HepG2 (cell line): ENCODE measurements at regions not wholly inside any gene's neighbourhood (a gene's known extent, or its start where the extent isn't known, plus 50 kb on each side); places are given as distances from the start of the nearest gene placed in this dataset.
A peak's percentile ranks its signal among the peaks of the same experiment; 100 is the strongest.

ENCODE experiments used
- CEBPB ChIP-seq: IDR thresholded peaks from 2 replicates; pipeline ENCODE4 v1.6.1; 2011; ENCODE audit warnings: low read depth, low read length, improper control_type of control experiment, borderline replicate concordance
- HOXA3 ChIP-seq: sonication (generic); formaldehyde crosslinking; IDR thresholded peaks from 2 replicates; pipeline ENCODE4 v1.5.0; 2020; ENCODE audit warnings: missing genetic modification reagents
- IRF2 ChIP-seq: IDR thresholded peaks from 2 replicates; pipeline ENCODE4 v1.6.1; 2018; ENCODE audit warnings: missing genetic modification reagents, missing compliant biosample characterization
- ISX ChIP-seq: sonication (generic); formaldehyde crosslinking; conservative IDR thresholded peaks from 2 replicates; pipeline ENCODE4 v1.5.0; 2020; ENCODE audit warnings: missing genetic modification reagents
- MIXL1 ChIP-seq: IDR thresholded peaks from 2 replicates; pipeline ENCODE4 v1.6.1; 2016
- MTF2 ChIP-seq: sonication (generic); formaldehyde crosslinking; IDR thresholded peaks from 2 replicates; pipeline ENCODE4 v1.5.0; 2020; ENCODE audit warnings: missing genetic modification reagents, borderline replicate concordance
- NCOA5 ChIP-seq: sonication (generic); formaldehyde crosslinking; IDR thresholded peaks from 2 replicates; pipeline ENCODE4 v1.4.0; 2020; ENCODE audit warnings: missing genetic modification reagents
- PAF1 ChIP-seq: IDR thresholded peaks from 2 replicates; pipeline ENCODE4 v1.6.1; 2016; ENCODE audit warnings: missing genetic modification reagents, missing compliant biosample characterization
- RARA ChIP-seq: IDR thresholded peaks from 2 replicates; pipeline ENCODE4 v1.6.1; 2016; ENCODE audit warnings: missing genetic modification reagents, missing compliant biosample characterization
- RNF2 ChIP-seq: fragments of 450-650 bp; conservative IDR thresholded peaks from 2 replicates; pipeline ENCODE4 v1.6.1; 2016; ENCODE audit warnings: low read depth
- SMARCC2 ChIP-seq: fragments of 450-650 bp; IDR thresholded peaks from 2 replicates; pipeline ENCODE4 v1.6.1; 2017; ENCODE audit warnings: antibody characterized with exemption, mild to moderate bottlenecking
- SNAI1 ChIP-seq: sonication (generic); formaldehyde crosslinking; IDR thresholded peaks from 2 replicates; pipeline ENCODE4 v1.5.0; 2020; ENCODE audit warnings: mild to moderate bottlenecking, missing genetic modification reagents, borderline replicate concordance
- TARDBP ChIP-seq: sonication (generic); formaldehyde crosslinking; IDR thresholded peaks from 2 replicates; pipeline ENCODE4 v1.8.0; 2022; ENCODE audit warnings: mild to moderate bottlenecking, missing genetic modification reagents
- XRCC5 ChIP-seq: fragments of 200-400 bp; formaldehyde crosslinking; optimal IDR thresholded peaks from 2 replicates; pipeline ENCODE3; 2017; ENCODE audit warnings: mild to moderate bottlenecking, low read length
- YY1 ChIP-seq: IDR thresholded peaks from 2 replicates; pipeline ENCODE4 v1.6.1; 2011; ENCODE audit warnings: low read length, low read depth, moderate library complexity, mild to moderate bottlenecking; ENCODE audit not compliant: insufficient read depth, insufficient replicate concordance
- ZBTB21 ChIP-seq: sonication (generic); formaldehyde crosslinking; IDR thresholded peaks from 2 replicates; pipeline ENCODE4 v1.4.0; 2020; ENCODE audit warnings: missing genetic modification reagents
- ZNF234 ChIP-seq: sonication (generic); formaldehyde crosslinking; conservative IDR thresholded peaks from 2 replicates; pipeline ENCODE4 v1.5.1; 2020; ENCODE audit warnings: mild to moderate bottlenecking, missing genetic modification reagents
- ZNF350 ChIP-seq: sonication (generic); formaldehyde crosslinking; IDR thresholded peaks from 2 replicates; pipeline ENCODE4 v1.4.0; 2020; ENCODE audit warnings: mild to moderate bottlenecking, low read depth, missing genetic modification reagents, borderline replicate concordance
- ZNF766 ChIP-seq: sonication (generic); formaldehyde crosslinking; IDR thresholded peaks from 2 replicates; pipeline ENCODE4 v1.5.0; 2020; ENCODE audit warnings: missing genetic modification reagents, borderline replicate concordance
- ZNF773 ChIP-seq: sonication (generic); formaldehyde crosslinking; IDR thresholded peaks from 2 replicates; pipeline ENCODE4 v1.4.0; 2020; ENCODE audit warnings: missing genetic modification reagents, borderline replicate concordance
- ZNF850 ChIP-seq: sonication (generic); formaldehyde crosslinking; conservative IDR thresholded peaks from 2 replicates; pipeline ENCODE4 v1.9.0; 2021; ENCODE audit warnings: mild to moderate bottlenecking, missing genetic modification reagents
- ZSCAN25 ChIP-seq: sonication (generic); formaldehyde crosslinking; IDR thresholded peaks from 2 replicates; pipeline ENCODE4 v1.8.0; 2022; ENCODE audit warnings: mild to moderate bottlenecking, missing genetic modification reagents
- TF ChIP-seq, protein P1 (sequence below): sonication (generic); formaldehyde crosslinking; IDR thresholded peaks from 2 replicates; pipeline ENCODE4 v1.5.0; 2020; ENCODE audit warnings: missing genetic modification reagents
- TF ChIP-seq, protein P2 (sequence below): sonication (generic); formaldehyde crosslinking; IDR thresholded peaks from 2 replicates; pipeline ENCODE4 v1.4.0; 2020; ENCODE audit warnings: missing genetic modification reagents
- TF ChIP-seq, protein P3 (sequence below): sonication (generic); formaldehyde crosslinking; IDR thresholded peaks from 2 replicates; pipeline ENCODE4 v1.9.0; 2021; ENCODE audit warnings: missing genetic modification reagents, mild to moderate bottlenecking, borderline replicate concordance
- TF ChIP-seq, protein P4 (sequence below): sonication (generic); formaldehyde crosslinking; IDR thresholded peaks from 2 replicates; pipeline ENCODE4 v1.5.0; 2020; ENCODE audit warnings: mild to moderate bottlenecking, missing genetic modification reagents, borderline replicate concordance

DNA sequence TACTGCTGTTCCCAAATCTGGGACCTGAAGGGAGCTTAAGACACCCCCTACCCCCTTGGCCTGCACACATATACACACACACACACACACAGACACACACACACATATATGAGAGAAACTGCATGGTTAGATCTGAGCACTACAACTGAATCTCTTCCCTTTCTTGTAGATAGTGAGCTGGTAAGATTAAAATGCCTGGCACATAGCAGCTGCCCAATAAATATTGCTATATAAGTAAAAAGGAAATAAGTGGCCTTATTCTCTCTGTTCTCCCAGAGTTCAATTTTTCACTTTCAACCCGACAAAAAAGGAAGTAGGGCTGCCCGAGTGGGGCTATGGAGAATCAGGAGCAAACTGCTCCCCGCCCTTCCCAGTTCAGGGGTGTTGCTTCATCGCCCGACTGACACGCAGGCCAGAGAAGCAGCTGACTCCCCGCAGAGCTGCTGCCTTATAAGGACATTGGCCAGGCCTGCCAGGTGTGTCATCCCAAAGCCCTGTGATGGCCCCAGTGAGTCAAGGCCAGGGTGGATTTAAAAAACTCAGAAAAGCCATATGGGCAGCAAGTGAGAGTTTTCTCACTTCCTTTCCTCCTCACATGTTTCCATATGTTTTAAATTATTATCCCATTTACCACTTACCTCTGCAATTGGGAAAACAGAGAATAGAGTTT, 106.5 kb upstream of the SLC44A3 start (continued):
- TF ChIP-seq MIXL1 (CRISPR knock-in tag), result no peak
- TF ChIP-seq ZNF850, result 0 out of 2 replicates have a peak, but pooled peaks have one; percentile 27
- TF ChIP-seq XRCC5, result peak; percentile 30
- TF ChIP-seq, protein P1, sequence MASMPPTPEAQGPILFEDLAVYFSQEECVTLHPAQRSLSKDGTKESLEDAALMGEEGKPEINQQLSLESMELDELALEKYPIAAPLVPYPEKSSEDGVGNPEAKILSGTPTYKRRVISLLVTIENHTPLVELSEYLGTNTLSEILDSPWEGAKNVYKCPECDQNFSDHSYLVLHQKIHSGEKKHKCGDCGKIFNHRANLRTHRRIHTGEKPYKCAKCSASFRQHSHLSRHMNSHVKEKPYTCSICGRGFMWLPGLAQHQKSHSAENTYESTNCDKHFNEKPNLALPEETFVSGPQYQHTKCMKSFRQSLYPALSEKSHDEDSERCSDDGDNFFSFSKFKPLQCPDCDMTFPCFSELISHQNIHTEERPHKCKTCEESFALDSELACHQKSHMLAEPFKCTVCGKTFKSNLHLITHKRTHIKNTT, result no peak
- TF ChIP-seq ZBTB21, result no peak
- TF ChIP-seq YY1, result peak; percentile 35
- 0 out of 2 replicates have a peak, but pooled peaks have one; percentile 21 for TF ChIP-seq IRF2 (CRISPR knock-in tag)
- TF ChIP-seq, protein P2, sequence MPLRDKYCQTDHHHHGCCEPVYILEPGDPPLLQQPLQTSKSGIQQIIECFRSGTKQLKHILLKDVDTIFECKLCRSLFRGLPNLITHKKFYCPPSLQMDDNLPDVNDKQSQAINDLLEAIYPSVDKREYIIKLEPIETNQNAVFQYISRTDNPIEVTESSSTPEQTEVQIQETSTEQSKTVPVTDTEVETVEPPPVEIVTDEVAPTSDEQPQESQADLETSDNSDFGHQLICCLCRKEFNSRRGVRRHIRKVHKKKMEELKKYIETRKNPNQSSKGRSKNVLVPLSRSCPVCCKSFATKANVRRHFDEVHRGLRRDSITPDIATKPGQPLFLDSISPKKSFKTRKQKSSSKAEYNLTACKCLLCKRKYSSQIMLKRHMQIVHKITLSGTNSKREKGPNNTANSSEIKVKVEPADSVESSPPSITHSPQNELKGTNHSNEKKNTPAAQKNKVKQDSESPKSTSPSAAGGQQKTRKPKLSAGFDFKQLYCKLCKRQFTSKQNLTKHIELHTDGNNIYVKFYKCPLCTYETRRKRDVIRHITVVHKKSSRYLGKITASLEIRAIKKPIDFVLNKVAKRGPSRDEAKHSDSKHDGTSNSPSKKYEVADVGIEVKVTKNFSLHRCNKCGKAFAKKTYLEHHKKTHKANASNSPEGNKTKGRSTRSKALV, result no peak
- TF ChIP-seq MTF2 (CRISPR knock-in tag), result no peak
- peak; percentile 99 for TF ChIP-seq CEBPB
- no peak for TF ChIP-seq ZNF773 (CRISPR knock-in tag)
- TF ChIP-seq RNF2, result 0 out of 2 replicates have a peak, but pooled peaks have one; percentile 32
- TF ChIP-seq PAF1 (CRISPR knock-in tag), result no peak
- no peak for TF ChIP-seq TARDBP (CRISPR knock-in tag)
- TF ChIP-seq HOXA3 (CRISPR knock-in tag), result peak; percentile 30; the same call in 1 of the 2 replicates
- no peak for TF ChIP-seq ZNF766
- TF ChIP-seq ISX (CRISPR knock-in tag), result no peak
- TF ChIP-seq ZNF350 (CRISPR knock-in tag), result peak; percentile 36; the same call in 1 of the 2 replicates
- TF ChIP-seq ZNF234, result no peak
- no peak for TF ChIP-seq SNAI1 (CRISPR knock-in tag)
- TF ChIP-seq RARA, result peak; percentile 75
- no peak for TF ChIP-seq SMARCC2
- no peak for TF ChIP-seq ZSCAN25 (CRISPR knock-in tag)
- TF ChIP-seq, protein P3, sequence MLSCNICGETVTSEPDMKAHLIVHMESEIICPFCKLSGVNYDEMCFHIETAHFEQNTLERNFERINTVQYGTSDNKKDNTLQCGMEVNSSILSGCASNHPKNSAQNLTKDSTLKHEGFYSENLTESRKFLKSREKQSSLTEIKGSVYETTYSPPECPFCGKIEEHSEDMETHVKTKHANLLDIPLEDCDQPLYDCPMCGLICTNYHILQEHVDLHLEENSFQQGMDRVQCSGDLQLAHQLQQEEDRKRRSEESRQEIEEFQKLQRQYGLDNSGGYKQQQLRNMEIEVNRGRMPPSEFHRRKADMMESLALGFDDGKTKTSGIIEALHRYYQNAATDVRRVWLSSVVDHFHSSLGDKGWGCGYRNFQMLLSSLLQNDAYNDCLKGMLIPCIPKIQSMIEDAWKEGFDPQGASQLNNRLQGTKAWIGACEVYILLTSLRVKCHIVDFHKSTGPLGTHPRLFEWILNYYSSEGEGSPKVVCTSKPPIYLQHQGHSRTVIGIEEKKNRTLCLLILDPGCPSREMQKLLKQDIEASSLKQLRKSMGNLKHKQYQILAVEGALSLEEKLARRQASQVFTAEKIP (CRISPR knock-in tag), result no peak
- TF ChIP-seq, protein P4, sequence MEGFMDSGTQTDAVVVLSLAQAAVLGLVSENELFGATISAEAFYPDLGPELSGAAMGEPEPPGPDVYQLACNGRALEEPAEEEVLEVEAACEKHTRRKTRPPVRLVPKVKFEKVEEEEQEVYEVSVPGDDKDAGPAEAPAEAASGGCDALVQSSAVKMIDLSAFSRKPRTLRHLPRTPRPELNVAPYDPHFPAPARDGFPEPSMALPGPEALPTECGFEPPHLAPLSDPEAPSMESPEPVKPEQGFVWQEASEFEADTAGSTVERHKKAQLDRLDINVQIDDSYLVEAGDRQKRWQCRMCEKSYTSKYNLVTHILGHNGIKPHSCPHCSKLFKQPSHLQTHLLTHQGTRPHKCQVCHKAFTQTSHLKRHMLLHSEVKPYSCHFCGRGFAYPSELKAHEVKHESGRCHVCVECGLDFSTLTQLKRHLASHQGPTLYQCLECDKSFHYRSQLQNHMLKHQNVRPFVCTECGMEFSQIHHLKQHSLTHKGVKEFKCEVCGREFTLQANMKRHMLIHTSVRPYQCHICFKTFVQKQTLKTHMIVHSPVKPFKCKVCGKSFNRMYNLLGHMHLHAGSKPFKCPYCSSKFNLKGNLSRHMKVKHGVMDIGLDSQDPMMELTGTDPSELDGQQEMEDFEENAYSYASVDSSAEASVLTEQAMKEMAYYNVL (CRISPR knock-in tag), result no peak
- TF ChIP-seq NCOA5 (CRISPR knock-in tag), result no peak
